Mucosa of descending colon (tissue), 3 donors: ENCODE measurements at regions not wholly inside any gene's neighbourhood (a gene's known extent, or its start where the extent isn't known, plus 50 kb on each side); places are given as distances from the start of the nearest gene placed in this dataset.
"Not testable (repeated sequence)": the region's sequence is repeated elsewhere in the genome, so short reads cannot be mapped to it uniquely, and the experiment has no call there.

Experiments used
- ATAC-seq: fragments of 200-7000 bp; cut with Tn5 transposase; one replicate; pipeline ENCODE4 v1.9.1; 2020; ENCODE audit warnings: mild to moderate bottlenecking, moderate library complexity
- DNase-seq, 3 donors: peaks; one replicate each; pipeline ENCODE4 v3.0.0-alpha.2; 2020
- H3K36me3 ChIP-seq: fragments of 200-600 bp; one replicate; pipeline ENCODE4 v1.8.0; 2021; ENCODE audit warnings: low read depth, mild to moderate bottlenecking
- H3K4me1 ChIP-seq: fragments of 200-600 bp; one replicate; pipeline ENCODE4 v1.8.0; 2021; ENCODE audit warnings: low read depth, mild to moderate bottlenecking
- H3K4me3 ChIP-seq: fragments of 200-600 bp; one replicate; pipeline ENCODE4 v1.8.0; 2021; ENCODE audit warnings: mild to moderate bottlenecking
- H3K9me3 ChIP-seq: fragments of 200-600 bp; one replicate; pipeline ENCODE4 v1.8.0; 2021; ENCODE audit warnings: mild to moderate bottlenecking
- intact Hi-C, 2 donors: fragments of 100-400 bp; cut with DNase I in 1 of 2; cut with micrococcal nuclease in 1 of 2; formaldehyde crosslinking; loops; one replicate each; pipeline versions ENCODE4 v1.11.0 to v1.11.1; 2022; cut with DNase I, micrococcal nuclease
- TF ChIP-seq, protein P1 (sequence below): fragments of 200-600 bp; IDR thresholded peaks from one replicate; pipeline ENCODE4 v1.8.0; 2022; ENCODE audit warnings: antibody characterized with exemption, mild to moderate bottlenecking
- donor health status: DM: no; HTN: no; CAD: no; lungs with moderate emphysema.
- donor health status: DM: no; HTN: no; CAD: no.
- donor health status: DM: no; HTN: yes; CAD: no.

DNA sequence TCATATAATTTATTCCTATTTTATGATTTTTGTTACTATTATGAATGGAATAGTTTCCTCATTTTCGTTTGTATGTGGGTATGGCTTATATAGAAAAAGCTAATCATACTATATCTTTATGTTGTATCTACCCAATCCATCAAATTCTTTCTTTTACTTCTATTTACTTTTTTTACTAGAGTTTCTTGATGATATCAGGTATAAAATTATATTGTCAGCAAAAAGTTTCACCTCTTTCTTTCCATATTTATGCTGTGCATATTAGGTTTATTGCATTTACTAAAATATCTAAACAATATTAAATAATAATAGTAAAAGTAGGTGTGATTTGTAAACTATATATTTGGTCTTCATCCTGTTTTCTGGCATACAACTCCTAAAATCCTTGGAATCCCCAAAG lies 146.7 kb upstream of the PLXNC1 start:
- Histone ChIP-seq H3K36me3 (no peaks in the 10 kb centered on the region), H3K9me3 (no peaks in the 10 kb centered on the region), H3K4me3 (no peak overlapping the region), H3K4me1 (no peaks in the 10 kb centered on the region)
- ATAC-seq (no peak), DNase-seq (no peak)
- TF ChIP-seq, protein P1, sequence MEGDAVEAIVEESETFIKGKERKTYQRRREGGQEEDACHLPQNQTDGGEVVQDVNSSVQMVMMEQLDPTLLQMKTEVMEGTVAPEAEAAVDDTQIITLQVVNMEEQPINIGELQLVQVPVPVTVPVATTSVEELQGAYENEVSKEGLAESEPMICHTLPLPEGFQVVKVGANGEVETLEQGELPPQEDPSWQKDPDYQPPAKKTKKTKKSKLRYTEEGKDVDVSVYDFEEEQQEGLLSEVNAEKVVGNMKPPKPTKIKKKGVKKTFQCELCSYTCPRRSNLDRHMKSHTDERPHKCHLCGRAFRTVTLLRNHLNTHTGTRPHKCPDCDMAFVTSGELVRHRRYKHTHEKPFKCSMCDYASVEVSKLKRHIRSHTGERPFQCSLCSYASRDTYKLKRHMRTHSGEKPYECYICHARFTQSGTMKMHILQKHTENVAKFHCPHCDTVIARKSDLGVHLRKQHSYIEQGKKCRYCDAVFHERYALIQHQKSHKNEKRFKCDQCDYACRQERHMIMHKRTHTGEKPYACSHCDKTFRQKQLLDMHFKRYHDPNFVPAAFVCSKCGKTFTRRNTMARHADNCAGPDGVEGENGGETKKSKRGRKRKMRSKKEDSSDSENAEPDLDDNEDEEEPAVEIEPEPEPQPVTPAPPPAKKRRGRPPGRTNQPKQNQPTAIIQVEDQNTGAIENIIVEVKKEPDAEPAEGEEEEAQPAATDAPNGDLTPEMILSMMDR, result no peak
- intact Hi-C loops, result no loop called here

DNA sequence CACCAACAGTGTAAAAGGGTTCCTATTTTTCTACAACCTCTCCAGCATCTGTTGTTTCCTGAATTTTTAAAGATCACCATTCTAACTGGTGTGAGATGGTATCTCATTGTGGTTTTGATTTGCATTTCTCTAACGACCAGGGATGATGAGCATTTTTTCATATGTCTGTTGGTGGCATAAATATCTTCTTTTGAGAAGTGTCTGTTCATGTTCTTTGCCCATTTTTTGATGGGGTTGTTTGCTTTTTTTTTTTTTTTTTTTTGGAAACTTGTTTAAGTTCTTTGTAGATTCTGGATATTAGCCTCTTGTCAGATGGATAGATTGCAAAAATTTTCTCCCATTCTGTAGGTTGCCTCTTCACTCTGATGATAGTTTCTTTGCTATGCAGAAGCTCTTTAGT lies 145.5 kb upstream of the PLXNC1 start:
- H3K9me3 ChIP-seq, ATAC-seq, H3K36me3 ChIP-seq, H3K4me3 ChIP-seq, DNase-seq, H3K4me1 ChIP-seq, intact Hi-C loops: not testable (repeated sequence)

DNA sequence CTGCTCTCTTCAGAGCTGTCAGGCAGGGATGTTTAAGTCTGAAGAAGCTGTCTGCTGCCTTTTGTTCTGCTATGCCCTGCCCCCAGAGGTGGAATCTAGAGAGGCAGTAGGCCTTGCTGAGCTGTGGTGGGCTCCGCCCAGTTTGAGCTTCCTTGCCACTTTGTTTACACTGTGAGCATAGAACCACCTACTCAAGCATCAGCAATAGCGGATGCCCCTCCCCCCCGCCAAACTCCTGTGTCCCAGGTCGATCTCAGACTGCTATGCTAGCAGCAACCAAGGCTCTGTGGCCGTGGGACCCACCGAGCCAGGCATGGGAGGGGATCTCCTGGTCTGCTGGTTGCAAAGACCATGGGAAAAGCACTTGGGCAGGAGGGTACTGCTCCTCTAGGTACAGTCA lies 140.5 kb upstream of the PLXNC1 start:
- H3K4me1 ChIP-seq, intact Hi-C loops, ATAC-seq, H3K36me3 ChIP-seq, H3K9me3 ChIP-seq, H3K4me3 ChIP-seq: not testable (repeated sequence)
- peak; percentile 12 to 47 (median 31) for DNase-seq

DNA sequence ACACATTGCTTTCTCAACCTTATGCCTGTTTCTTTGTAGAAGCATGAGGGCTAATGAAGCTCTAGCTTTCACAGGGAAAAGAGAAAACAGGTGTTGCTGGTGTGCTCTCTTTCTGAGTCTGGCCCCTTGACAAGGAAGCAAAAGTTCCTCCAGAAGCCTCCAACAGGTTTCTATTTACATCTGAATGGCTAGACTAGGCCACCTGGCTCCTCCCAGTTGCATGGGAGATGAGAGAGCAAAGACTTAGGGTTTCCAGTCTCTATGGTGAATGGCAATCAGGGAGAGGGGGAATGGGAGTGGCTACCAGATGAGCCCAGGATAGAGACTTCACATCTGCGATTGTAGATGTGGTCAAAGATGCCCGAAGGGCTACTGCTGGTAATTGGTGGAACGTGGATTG lies 138.1 kb upstream of the PLXNC1 start:
- Histone ChIP-seq H3K9me3 (no peaks in the 10 kb centered on the region), H3K36me3 (no peaks in the 10 kb centered on the region), H3K4me1 (no peaks in the 10 kb centered on the region), H3K4me3 (no peak overlapping the region)
- ATAC-seq, result no peak
- no peak for DNase-seq
- intact Hi-C loops, result no loop called here
- TF ChIP-seq, protein P1, result no peak

DNA sequence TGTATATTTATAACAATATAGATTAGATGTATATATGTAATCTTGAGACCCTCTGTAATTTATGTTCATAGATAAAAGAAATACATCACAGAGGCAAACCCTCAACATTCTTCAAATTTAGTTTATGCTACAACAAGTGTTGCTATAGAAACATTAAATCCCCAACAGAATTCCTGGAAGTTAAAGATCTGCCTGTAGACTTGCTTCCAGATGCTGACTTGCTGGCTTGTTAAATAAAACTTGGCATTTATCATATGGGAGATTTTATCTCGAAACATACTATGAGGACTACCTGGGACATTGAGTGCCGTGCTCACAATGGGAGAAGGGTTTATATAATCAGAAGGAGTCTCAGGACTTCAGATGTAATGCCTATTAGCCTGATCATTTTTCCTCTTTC lies 136.3 kb upstream of the PLXNC1 start:
- Histone ChIP-seq H3K9me3 (peaks cover 9% of the 10 kb centered on the region), H3K36me3 (no peaks in the 10 kb centered on the region), H3K4me3 (no peak overlapping the region), H3K4me1 (no peaks in the 10 kb centered on the region)
- TF ChIP-seq, protein P1, result no peak
- ATAC-seq (no peak), DNase-seq (no peak)
- intact Hi-C loops, result no loop called here

DNA sequence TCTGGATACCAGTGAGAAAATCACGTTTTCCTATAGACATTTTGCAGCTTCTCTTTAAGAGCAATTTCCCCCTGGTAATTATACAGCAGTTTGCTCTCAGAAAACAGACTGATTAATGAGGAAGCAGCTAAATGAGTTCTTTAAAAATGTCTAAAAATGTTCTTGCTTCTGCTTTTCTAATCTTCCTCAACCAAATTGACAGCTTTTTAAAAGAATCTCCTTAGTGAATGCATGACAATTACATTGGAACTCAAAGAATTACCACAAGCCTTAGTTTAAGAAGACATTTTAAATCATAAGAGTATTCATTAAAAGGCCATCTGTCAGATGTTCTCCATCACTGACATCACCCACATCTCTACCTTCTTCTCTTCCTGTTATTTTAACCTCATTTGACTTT lies 135.8 kb upstream of the PLXNC1 start:
- DNase-seq (no peak), ATAC-seq (no peak)
- intact Hi-C loops, result no loop called here
- H3K36me3 ChIP-seq, result no peaks in the 10 kb centered on the region
- no peaks in the 10 kb centered on the region for H3K4me1 ChIP-seq
- TF ChIP-seq, protein P1, result no peak
- H3K4me3 ChIP-seq, result no peak overlapping the region
- H3K9me3 ChIP-seq, result peaks cover 15% of the 10 kb centered on the region

DNA sequence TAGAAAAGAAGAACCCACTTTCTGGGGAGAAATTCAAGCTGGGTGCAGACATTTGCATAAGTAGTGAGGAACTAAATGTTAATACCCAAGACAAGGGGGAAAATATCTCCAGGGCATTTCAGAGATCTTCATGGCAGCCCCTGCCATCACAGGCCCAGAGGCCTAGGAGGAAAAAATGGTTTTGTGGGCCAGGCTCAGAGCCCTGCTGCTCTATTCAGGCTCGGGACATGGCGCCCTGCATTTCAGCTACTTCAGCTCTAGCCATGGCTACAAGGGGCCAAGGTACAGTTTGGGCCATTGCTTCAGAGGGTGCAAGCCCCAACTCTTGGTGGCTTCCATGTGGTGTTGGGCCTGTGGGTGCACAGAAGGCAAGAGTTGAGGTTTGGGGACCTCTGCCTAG lies 131.1 kb upstream of the PLXNC1 start:
- H3K4me3 ChIP-seq, H3K4me1 ChIP-seq, ATAC-seq, H3K36me3 ChIP-seq, DNase-seq, intact Hi-C loops: not testable (repeated sequence)
- peaks cover 23% of the 10 kb centered on the region for H3K9me3 ChIP-seq
